ENCODE measurements at regions not wholly inside any gene's neighbourhood (a gene's known extent, or its start where the extent isn't known, plus 50 kb on each side); places are given as distances from the start of the nearest gene placed in this dataset.

- H3K27me3 ChIP-seq (ENCODE audit: insufficient read depth, low read length, poor library complexity, severe bottlenecking), result no peaks in the 10 kb centered on the region
- peaks cover 43% of the 10 kb centered on the region for H3K79me2 ChIP-seq (ENCODE audit: insufficient read depth, low read length)
- peaks cover 97% of the 10 kb centered on the region for H3K4me1 ChIP-seq (ENCODE audit: insufficient read depth, low read length, poor library complexity, severe bottlenecking)
- H3K4me2 ChIP-seq (ENCODE audit: low read depth, low read length, poor library complexity, severe bottlenecking), result no peak overlapping the region
- 0 out of 2 replicates have a peak, but pooled peaks cover 1% of the 10 kb centered on the region for H3F3A ChIP-seq (ENCODE audit: low read depth)
- no peak overlapping the region for H3K4me3 ChIP-seq (ENCODE audit: low read length, poor library complexity, severe bottlenecking)
- H3K9ac ChIP-seq (ENCODE audit: low read depth, low read length, poor library complexity, severe bottlenecking), result peak overlapping the region; percentile 98
- H4K20me1 ChIP-seq (ENCODE audit: insufficient read depth, low read length, poor library complexity, severe bottlenecking), result no peaks in the 10 kb centered on the region
- H3K36me3 ChIP-seq (ENCODE audit: insufficient read depth, low read length), result no peaks in the 10 kb centered on the region
- H3K9me2 ChIP-seq (replicated peaks; ENCODE audit: low read depth, low read length), result no peaks in the 10 kb centered on the region
- no peak for TF ChIP-seq CTCF (conservative IDR thresholded peaks at IDR 0.05; ENCODE audit: low read length)
- no peak for TF ChIP-seq EZH2phosphoT487 (IDR thresholded peaks at IDR 0.05; ENCODE audit: borderline replicate concordance)
- no peaks in the 10 kb centered on the region for H3K9me3 ChIP-seq (ENCODE audit: insufficient read depth, low read depth, low read length)
- H2AFZ ChIP-seq (ENCODE audit: low read length), result no peak overlapping the region
These were observed 155.8 kb upstream of the GSE1 start for GRCh38 chr16:85457366-85457765.

GRCh38 chr16:85458968-85459367, 154.2 kb upstream of the GSE1 start:
- H3K4me1 ChIP-seq (ENCODE audit: insufficient read depth, low read length, poor library complexity, severe bottlenecking), result peaks cover 90% of the 10 kb centered on the region

DNA sequence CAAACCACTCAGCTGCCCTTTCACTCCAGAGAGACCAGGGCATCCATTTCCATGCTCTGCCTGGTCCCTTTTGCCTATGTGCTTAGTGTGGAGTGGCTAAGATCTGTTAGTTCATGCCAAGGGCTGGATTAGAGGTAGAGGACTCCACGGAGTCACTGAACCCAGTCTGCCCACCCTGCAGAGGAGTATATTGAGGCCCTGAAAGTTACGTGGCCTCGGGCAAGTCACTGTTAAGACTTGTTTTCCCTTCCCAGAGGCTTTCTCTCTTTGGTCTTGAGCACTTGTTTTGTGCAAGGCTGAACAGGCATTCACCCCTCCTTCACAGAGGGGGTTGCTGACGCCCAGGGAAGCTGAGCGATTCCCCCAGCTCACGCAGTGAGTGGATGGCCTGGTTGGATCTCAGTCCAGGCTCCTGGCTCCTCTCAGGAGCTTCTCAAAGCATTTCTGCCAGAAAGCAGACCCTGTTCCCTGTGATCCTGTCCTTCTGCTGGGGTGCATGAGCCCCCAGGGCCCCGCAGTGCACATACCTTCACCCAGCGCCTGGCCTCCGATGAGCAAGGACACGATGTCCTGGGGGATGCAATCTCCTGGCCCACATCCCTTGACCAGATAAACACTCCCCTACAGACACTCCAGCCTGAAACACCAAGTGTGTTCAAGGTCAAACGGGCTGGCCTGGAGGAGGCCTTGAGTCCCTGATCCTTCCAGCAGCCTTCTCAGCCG, 153.4 kb upstream of the GSE1 start:
- H3K36me3 ChIP-seq (ENCODE audit: insufficient read depth, low read length), result no peaks in the 10 kb centered on the region

More at GRCh38 chr16:85458968-85459367, 154.2 kb upstream of the GSE1 start:
- no peaks in the 10 kb centered on the region for H4K20me1 ChIP-seq (ENCODE audit: insufficient read depth, low read length, poor library complexity, severe bottlenecking)
- H3F3A ChIP-seq (ENCODE audit: low read depth), result peaks cover 2% of the 10 kb centered on the region; the same call in 1 of the 2 replicates
- H3K36me3 ChIP-seq (ENCODE audit: insufficient read depth, low read length), result no peaks in the 10 kb centered on the region
- no peak overlapping the region for H2AFZ ChIP-seq (ENCODE audit: low read length)
- no peaks in the 10 kb centered on the region for H3K9me2 ChIP-seq (replicated peaks; ENCODE audit: low read depth, low read length)
- TF ChIP-seq CTCF (conservative IDR thresholded peaks at IDR 0.05; ENCODE audit: low read length) (no peak), EZH2phosphoT487 (IDR thresholded peaks at IDR 0.05; ENCODE audit: borderline replicate concordance) (no peak)
- no peak overlapping the region for H3K4me2 ChIP-seq (ENCODE audit: low read depth, low read length, poor library complexity, severe bottlenecking)
- peak overlapping the region; percentile 88 for H3K9ac ChIP-seq (ENCODE audit: low read depth, low read length, poor library complexity, severe bottlenecking)
- no peaks in the 10 kb centered on the region for H3K9me3 ChIP-seq (ENCODE audit: insufficient read depth, low read depth, low read length)
- H3K27me3 ChIP-seq (ENCODE audit: insufficient read depth, low read length, poor library complexity, severe bottlenecking), result no peaks in the 10 kb centered on the region
- H3K4me3 ChIP-seq (ENCODE audit: low read length, poor library complexity, severe bottlenecking), result no peak overlapping the region
- H3K79me2 ChIP-seq (ENCODE audit: insufficient read depth, low read length), result peaks cover 39% of the 10 kb centered on the region; the same call in 1 of the 2 replicates

More for the DNA sequence above, 153.4 kb upstream of the GSE1 start:
- H3K9ac ChIP-seq (ENCODE audit: low read depth, low read length, poor library complexity, severe bottlenecking), result peak overlapping the region; percentile 88
- peaks cover 2% of the 10 kb centered on the region; the same call in 1 of the 2 replicates for H3F3A ChIP-seq (ENCODE audit: low read depth)
- peaks cover 90% of the 10 kb centered on the region for H3K4me1 ChIP-seq (ENCODE audit: insufficient read depth, low read length, poor library complexity, severe bottlenecking)
- TF ChIP-seq CTCF (conservative IDR thresholded peaks at IDR 0.05; ENCODE audit: low read length) (no peak), EZH2phosphoT487 (IDR thresholded peaks at IDR 0.05; ENCODE audit: borderline replicate concordance) (no peak)
- no peaks in the 10 kb centered on the region for H3K27me3 ChIP-seq (ENCODE audit: insufficient read depth, low read length, poor library complexity, severe bottlenecking)
- H3K9me2 ChIP-seq (replicated peaks; ENCODE audit: low read depth, low read length), result no peaks in the 10 kb centered on the region
- no peaks in the 10 kb centered on the region for H3K9me3 ChIP-seq (ENCODE audit: insufficient read depth, low read depth, low read length)
- H3K79me2 ChIP-seq (ENCODE audit: insufficient read depth, low read length), result peaks cover 40% of the 10 kb centered on the region; the same call in 1 of the 2 replicates
- H3K4me3 ChIP-seq (ENCODE audit: low read length, poor library complexity, severe bottlenecking), result no peak overlapping the region
- no peak overlapping the region for H2AFZ ChIP-seq (ENCODE audit: low read length)
- H4K20me1 ChIP-seq (ENCODE audit: insufficient read depth, low read length, poor library complexity, severe bottlenecking), result no peaks in the 10 kb centered on the region
- H3K4me2 ChIP-seq (ENCODE audit: low read depth, low read length, poor library complexity, severe bottlenecking), result peak overlapping the region; percentile 89

Measured in Loucy (cell line).